GM19238 (cell line): ENCODE measurements at regions not wholly inside any gene's neighbourhood (a gene's known extent, or its start where the extent isn't known, plus 50 kb on each side); places are given as distances from the start of the nearest gene placed in this dataset.
"Not testable (repeated sequence)": the region's sequence is repeated elsewhere in the genome, so short reads cannot be mapped to it uniquely, and the experiment has no call there.

Source experiments
- DNase-seq: peaks from one replicate; pipeline ENCODE4 v3.0.0; 2011; ENCODE audit warnings: low spot score; ENCODE audit not compliant: insufficient read length

GRCh38 chr2:72031346-72032110 lies 116.1 kb downstream of the CYP26B1 start:
- no peak for DNase-seq

DNA sequence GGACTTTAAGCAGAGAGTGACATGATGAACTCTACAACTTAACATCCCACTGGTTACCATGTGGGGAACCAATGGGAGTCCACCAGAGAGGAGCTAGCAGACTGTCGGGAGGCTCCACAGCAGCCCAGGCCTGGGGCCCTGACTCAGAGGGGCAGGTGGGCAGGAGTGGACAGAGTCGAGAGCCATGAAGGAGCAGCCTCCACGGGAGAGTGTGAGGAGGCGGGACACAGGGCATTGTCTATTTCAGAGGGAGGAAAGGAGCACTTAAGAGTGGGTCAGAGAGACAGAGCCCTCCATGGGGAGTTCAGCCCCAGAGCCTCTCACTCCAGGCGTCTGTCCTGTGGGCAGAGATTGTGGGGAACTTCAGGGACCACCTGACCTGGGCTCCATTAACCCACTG lies 118.7 kb downstream of the CYP26B1 start:
- DNase-seq = no peak

DNA sequence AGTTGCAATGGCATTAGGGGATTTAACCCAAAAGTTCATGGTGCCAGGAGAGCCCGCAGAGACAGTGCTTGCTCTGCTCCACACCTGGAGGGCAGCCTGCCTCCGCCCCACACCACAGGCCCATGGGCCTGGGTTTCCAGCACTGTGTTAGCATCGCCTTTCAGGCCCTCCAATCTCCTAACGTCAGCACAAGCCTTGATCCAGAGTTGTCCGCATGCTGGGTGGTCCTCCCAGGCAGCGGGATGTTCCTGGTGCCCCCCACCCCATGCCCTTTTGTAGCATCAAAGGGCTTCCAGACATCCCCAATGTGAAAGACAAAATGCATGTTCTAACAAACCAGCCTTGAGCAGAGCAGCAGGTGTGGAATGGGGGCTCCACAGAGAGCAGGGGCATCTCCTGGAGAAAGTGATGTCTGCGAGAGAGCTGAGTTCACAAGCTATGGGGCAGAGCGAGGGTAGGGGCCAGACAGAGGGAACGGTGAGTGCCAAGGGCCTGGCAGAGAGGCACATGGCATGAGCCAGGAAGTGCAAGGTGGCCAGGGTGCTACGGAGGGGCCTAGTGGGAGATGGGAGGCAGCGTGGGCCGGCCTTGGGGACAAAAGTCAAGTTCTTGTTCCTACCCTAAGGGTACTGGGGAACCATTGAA lies 119.2 kb downstream of the CYP26B1 start:
- no peak for DNase-seq

DNA sequence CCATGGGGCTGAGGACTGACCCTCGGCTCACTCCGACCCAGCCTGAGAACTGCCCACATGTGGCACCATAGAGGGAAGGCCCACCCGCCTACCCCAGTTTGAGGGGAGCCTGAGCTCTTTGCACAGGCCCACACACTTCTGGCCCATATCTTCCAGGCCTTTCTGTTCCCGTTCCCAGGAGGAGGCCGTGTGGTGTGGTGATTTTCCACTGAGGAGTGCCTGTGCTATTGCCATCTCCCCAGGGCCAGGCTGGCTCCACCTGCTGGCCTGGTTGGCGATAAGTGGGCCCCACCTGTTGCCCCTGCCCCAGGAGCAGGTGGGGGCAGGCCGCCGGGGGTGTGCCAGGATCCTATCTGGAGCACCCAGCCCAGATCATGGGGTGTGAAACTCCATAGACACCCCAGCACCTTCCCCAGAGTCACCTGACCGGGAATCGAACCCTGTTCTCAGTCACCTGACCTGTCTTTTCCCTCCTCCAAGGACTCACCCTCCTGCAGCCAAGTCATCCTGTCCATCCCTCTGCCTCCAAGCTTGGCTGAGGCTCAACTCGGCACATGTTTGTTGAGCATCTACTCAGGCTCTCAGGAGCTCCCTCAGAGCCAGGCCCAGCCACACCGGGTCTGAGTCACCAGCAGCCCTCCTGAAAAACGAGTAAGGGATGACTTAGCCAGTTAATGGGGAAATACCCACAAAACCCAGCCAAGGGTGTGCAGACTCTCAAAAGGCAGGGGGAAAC lies 120.1 kb downstream of the CYP26B1 start:
- no peak for DNase-seq

GRCh38 chr2:72026819-72027425 lies 120.7 kb downstream of the CYP26B1 start:
- no peak for DNase-seq

- DNase-seq = no peak
Observed at GRCh38 chr2:72024451-72025175, 123.0 kb downstream of the CYP26B1 start.

DNA sequence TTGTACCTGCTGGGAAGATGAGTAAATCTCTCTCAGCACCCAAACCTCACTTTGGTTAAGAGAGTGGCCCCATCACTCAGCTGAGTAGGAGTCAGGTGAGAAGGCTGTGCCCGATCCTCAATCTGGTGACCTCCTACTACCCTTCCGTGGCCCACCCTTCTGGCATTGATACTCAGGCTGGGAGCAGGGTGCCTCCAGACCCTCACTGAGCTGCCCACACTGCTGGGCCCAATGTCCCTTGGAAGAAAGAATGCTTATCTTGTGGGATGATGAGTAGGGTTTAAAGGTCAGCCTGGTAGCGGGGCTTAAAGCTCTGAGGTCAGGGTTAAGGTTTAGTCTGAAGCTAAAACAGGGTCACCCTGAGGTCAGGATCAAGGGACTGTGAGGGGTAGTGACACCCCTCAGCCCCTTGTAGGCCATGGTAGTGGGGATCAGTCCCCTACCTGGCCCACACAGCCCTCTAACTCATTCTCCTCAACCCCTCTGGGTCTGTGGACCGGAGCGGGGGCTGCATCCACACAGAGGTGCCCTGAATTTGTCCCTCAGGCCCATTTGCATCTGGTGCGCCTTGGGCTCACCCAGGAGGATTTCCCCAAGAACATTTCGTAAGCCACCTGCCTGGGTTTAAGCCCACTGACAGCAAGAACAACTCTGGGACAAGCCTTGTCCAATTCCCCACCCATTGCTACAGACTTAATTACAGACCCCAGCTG lies 123.8 kb downstream of the CYP26B1 start:
- no peak for DNase-seq

DNA sequence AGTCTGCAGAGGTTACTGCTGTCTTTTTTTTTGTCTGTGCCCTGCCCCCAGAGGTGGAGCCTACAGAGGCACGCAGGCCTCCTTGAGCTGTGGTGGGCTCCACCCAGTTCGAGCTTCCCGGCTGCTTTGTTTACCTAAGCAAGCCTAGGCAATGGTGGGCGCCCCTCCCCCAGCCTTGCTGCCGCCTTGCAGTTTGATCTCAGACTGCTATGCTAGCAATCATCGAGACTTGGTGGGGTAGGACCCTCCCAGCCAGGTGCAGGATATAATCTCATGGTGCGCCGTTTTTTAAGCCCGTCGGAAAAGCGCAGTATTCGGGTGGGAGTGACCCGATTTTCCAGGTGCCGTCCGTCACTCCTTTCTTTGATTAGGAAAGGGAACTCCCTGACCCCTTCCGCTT lies 126.3 kb downstream of the CYP26B1 start:
- DNase-seq = not testable (repeated sequence)

GRCh38 chr2:72015266-72015665 lies 132.4 kb downstream of the CYP26B1 start:
- no peak for DNase-seq

DNA sequence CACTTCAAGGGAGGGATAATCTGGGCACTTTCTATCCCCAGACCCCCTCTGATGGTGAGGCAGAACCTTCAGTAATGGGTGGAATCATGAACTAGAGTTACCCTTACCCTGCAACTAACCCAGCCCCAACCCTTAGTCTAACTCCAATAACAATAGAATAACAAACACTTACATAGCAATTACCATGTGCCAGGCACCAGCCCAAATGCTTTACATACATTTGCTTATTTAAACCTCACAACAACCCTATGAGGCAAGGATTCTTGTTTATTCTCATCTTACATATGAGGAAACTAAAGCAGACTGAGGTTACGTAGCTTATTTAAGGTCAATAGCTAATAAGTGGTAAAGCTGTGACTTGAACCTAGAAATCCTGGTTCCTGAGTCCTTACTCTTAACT lies 132.8 kb downstream of the CYP26B1 start:
- DNase-seq = no peak

- no peak for DNase-seq
Observed at GRCh38 chr2:72013726-72014125, 133.9 kb downstream of the CYP26B1 start.

DNA sequence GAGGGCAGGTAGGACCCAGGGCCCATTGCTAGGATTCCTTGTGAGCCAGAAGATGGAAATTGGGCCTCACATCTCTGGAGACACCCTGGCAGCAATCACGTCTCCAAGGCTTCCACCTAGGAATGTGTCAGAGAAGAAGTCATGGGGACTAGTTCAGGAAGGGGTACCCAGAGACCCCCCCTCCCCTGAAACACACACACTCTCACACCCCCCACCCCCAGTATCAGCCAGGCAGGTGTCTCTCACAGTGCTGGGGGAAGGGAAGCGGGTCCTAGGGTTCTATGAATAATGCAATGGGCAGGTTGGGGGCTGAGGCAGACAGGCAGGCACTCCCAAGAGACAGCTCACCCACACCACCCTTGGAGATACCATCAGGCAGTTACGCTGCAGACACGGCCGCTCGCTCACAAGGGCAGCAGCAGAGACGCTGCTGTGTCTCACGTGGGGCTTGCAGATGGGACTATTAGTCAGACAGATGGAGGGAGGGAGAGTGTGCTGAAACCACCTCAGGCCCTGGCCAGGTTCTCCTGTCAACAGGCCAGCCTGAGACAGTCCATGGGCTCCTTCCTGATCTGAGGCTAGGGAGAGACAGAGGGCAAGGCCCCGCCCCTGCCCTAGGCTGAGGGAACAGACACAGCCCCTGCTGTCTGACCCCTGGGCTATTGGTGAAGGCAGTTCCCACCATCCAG lies 134.6 kb downstream of the CYP26B1 start:
- DNase-seq = no peak

GRCh38 chr2:72011791-72012190 lies 135.9 kb downstream of the CYP26B1 start:
- no peak for DNase-seq

DNA sequence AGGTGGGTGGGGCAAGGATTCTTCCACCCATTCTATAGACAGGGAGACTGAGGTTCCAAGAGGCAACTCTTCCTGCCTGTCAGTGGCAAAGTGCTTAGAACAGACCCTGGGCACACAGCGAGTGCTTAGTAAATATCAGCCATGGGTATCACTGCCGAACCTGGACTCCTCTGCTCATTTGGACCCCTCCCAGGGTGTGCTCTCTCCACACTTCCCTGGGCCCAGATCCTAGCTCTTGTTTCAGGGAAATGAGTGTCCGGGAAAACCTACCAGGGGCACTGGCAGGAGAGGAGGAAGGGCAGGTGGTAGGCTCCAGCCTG lies 136.3 kb downstream of the CYP26B1 start:
- DNase-seq = no peak

DNA sequence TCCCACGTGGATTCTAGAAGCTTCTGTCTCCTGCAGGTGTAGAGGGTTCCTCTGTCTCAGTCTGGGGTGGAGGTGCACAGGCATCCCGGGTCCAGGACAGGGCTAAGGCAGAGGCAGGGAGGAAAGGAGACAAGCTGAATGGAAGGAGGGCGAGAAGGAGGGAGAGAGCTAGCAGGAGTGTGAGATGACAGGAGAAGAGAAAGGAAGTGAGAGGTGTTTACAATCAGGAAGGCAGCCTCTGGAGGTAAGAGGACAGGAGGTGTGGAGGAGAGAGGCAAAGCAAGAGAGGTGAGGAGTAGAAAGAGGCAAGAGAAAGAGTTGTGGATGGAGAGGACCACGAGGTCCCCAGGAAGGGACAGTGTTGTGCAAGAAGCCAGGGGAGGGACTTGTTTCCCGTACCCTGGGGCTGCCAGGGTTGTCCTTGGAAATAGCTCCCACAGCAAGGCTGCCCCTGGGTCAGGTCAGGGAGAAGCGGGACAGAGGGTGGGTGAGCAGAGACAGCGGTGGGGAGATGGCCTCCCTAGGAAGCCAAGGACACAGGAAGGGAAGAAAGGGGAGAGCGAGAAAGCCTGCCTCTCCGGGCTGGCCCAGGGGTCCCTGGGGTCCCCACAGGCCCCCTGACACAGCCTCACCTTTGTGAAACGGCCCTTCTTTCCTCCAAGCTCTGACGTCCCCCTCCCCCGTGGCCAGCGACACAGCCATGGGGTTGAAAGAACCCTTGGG lies 136.9 kb downstream of the CYP26B1 start:
- no peak for DNase-seq

- no peak for DNase-seq
Observed at GRCh38 chr2:72008608-72009007, 139.1 kb downstream of the CYP26B1 start.

DNA sequence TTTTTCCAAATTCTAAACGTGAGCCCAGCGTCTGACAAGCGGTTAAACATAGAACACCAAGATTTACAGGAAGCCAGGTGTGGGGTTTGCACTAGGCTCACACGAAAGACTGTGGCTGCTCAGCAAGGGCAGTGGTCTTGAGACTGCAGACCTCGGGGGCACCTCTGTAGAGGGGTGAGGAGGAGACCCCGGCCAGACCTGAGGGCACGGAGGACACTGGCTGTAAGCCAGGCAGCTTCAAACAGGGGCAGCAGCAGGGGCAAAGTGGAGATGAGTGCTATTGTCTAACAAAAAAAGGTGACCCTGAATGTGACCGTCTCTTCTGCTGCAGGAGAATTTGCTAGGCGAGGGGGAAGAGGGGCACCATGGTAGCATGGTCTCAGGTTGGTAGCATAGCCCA lies 140.3 kb downstream of the CYP26B1 start:
- DNase-seq = no peak

GRCh38 chr2:72006188-72006736 lies 141.4 kb downstream of the CYP26B1 start:
- no peak for DNase-seq

DNA sequence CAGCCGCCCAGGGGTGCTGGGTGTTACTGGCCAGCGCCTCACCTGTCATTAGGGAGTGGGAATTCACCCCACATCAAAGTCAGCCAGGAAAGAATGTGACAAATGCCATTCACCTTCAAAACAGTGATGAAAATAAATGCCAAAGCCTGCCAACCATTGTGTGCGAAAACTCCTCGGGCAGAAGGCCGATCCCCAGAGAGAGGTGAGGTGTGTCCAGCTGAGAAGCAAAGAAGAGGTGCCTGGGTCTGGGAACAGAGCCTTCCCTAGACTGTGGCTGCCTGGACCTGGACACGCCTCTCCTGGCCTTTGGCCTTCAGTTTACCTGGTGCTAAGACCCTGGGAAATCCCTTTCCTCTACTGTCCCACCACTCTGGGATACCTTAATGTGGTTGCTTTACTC lies 142.7 kb downstream of the CYP26B1 start:
- DNase-seq = no peak
